Spleen (tissue), 7 donors: ENCODE measurements at regions not wholly inside any gene's neighbourhood (a gene's known extent, or its start where the extent isn't known, plus 50 kb on each side); places are given as distances from the start of the nearest gene placed in this dataset.

Experiments
- POLR2A ChIP-seq, 3 donors: fragments of 450-650 bp; IDR thresholded peaks; one replicate each; pipeline ENCODE4 v1.5.1; 2017; ENCODE audit warnings: antibody characterized with exemption in 3 of 3, mild to moderate bottlenecking in 1 of 3
- POLR2AphosphoS5 ChIP-seq, 3 donors: sonication (generic); formaldehyde crosslinking; IDR thresholded peaks; one replicate each; pipeline ENCODE4 v1.5.1; 2017; ENCODE audit warnings: antibody characterized with exemption in 3 of 3
- TF ChIP-seq, protein P1 (sequence below), 11 experiments: fragments of 200-600 bp in 7 of 11; fragments of 450-650 bp in 4 of 11; sonication (generic) in 4 of 11; IDR thresholded peaks in 8 of 11; conservative IDR thresholded peaks in 3 of 11; 1 replicate in 7 of 11; 2 replicates in 4 of 11; pipeline versions ENCODE4 v1.4.0 to v1.8.0; 2016 to 2021; ENCODE audit warnings: antibody characterized with exemption in 11 of 11, inconsistent platforms in 4 of 11, mild to moderate bottlenecking in 1 of 11
- donor health status: DM: no; HTN: no; CAD: no; lungs with moderate emphysema.
- donor health status: DM: no; HTN: no; CAD: no.
- donor health status: DM: no; HTN: no; CAD: no.

DNA sequence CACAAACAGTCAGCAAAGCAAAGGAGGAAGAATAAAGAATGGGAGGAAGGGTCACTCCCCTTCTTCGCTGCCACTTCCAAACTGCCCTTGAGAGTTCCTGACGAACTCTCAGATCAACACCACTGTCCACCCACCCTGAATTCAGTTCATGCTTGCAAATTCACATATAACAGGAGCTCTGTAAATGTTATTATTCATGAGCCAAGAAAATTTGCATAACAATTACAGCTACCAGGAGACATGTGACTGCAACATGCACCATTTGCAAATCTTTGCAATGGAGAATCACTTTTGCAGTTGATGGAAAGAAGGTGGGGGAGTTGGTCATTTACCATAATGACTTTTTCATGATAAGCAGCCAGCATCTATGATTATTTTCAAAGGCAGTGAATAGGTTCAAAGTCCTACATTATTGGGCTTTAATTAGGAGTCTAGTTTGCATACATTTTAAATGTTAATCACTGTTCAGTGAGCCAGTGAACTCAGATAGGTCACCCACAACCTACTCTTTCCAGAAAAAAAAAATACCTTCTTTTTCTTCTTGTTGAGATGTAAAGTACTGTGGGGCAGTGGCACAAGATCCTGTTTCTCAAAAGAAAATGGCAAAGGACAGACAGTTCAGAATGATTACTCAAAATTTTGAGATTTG, 149.7 kb downstream of the CAAP1 start:
- TF ChIP-seq POLR2A (IDR thresholded peaks at IDR 0.05) (no peak), POLR2AphosphoS5 (IDR thresholded peaks at IDR 0.05) (no peak)
- TF ChIP-seq, protein P1, sequence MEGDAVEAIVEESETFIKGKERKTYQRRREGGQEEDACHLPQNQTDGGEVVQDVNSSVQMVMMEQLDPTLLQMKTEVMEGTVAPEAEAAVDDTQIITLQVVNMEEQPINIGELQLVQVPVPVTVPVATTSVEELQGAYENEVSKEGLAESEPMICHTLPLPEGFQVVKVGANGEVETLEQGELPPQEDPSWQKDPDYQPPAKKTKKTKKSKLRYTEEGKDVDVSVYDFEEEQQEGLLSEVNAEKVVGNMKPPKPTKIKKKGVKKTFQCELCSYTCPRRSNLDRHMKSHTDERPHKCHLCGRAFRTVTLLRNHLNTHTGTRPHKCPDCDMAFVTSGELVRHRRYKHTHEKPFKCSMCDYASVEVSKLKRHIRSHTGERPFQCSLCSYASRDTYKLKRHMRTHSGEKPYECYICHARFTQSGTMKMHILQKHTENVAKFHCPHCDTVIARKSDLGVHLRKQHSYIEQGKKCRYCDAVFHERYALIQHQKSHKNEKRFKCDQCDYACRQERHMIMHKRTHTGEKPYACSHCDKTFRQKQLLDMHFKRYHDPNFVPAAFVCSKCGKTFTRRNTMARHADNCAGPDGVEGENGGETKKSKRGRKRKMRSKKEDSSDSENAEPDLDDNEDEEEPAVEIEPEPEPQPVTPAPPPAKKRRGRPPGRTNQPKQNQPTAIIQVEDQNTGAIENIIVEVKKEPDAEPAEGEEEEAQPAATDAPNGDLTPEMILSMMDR (IDR thresholded peaks at IDR 0.05 in 8 of 11, conservative IDR thresholded peaks at IDR 0.05 in 3 of 11), result no peak
